GM23338 (cell line): ENCODE measurements at regions not wholly inside any gene's neighbourhood (a gene's known extent, or its start where the extent isn't known, plus 50 kb on each side); places are given as distances from the start of the nearest gene placed in this dataset.

Source experiments
- ATAC-seq: fragments of 200-7000 bp; cut with Tn5 transposase; 3 replicates; pipeline ENCODE4 v1.9.1; 2020
- DNase-seq: peaks from one replicate; pipeline ENCODE4 v3.0.0-alpha.2; 2015; ENCODE audit warnings: low spot score
- H2AFZ ChIP-seq: fragments of 200-600 bp; sonication (generic); 2 replicates; pipeline ENCODE4 v1.8.0; 2016; ENCODE audit warnings: antibody characterized with exemption, mild to moderate bottlenecking, moderate library complexity
- H3F3A ChIP-seq: fragments of 200-600 bp; sonication (generic); replicated peaks from 2 replicates; pipeline ENCODE4 v1.8.0; 2017; ENCODE audit warnings: antibody characterized with exemption, mixed run types, low read depth
- H3K27ac ChIP-seq: fragments of 200-600 bp; sonication (generic); 2 replicates; pipeline ENCODE4 v1.6.1; 2016; ENCODE audit warnings: low read depth
- H3K27me3 ChIP-seq: fragments of 200-600 bp; sonication (generic); 2 replicates; pipeline ENCODE4 v1.8.0; 2016; ENCODE audit warnings: mild to moderate bottlenecking, mixed run types, moderate library complexity; ENCODE audit not compliant: insufficient read depth
- H3K36me3 ChIP-seq: fragments of 200-600 bp; sonication (generic); 2 replicates; pipeline ENCODE4 v1.8.0; 2016; ENCODE audit warnings: mild to moderate bottlenecking; ENCODE audit not compliant: insufficient read depth
- H3K4me1 ChIP-seq: fragments of 200-600 bp; sonication (generic); 2 replicates; pipeline ENCODE4 v1.8.0; 2016; ENCODE audit warnings: mild to moderate bottlenecking, moderate library complexity; ENCODE audit not compliant: insufficient read depth
- H3K4me2 ChIP-seq: fragments of 200-600 bp; sonication (generic); 2 replicates; pipeline ENCODE4 v1.7.1; 2017; ENCODE audit warnings: mixed run types
- H3K4me3 ChIP-seq: fragments of 200-600 bp; sonication (generic); 2 replicates; pipeline ENCODE4 v1.6.1; 2016; ENCODE audit warnings: mixed run types
- H3K79me2 ChIP-seq: fragments of 200-600 bp; sonication (generic); replicated peaks from 2 replicates; pipeline ENCODE4 v1.8.0; 2017; ENCODE audit warnings: mild to moderate bottlenecking; ENCODE audit not compliant: insufficient read depth
- H3K9me2 ChIP-seq: fragments of 200-600 bp; sonication (generic); 2 replicates; pipeline ENCODE4 v1.8.0; 2017; ENCODE audit not compliant: insufficient read depth
- H4K20me1 ChIP-seq: fragments of 200-600 bp; sonication (generic); replicated peaks from 2 replicates; pipeline ENCODE4 v1.8.0; 2017; ENCODE audit warnings: mild to moderate bottlenecking; ENCODE audit not compliant: insufficient read depth
- H3K27ac Mint-ChIP-seq: 2 replicates; pipeline ENCODE4 v1.8.0; 2020; ENCODE audit warnings: inconsistent platforms, mild to moderate bottlenecking, moderate library complexity, mixed read lengths
- H3K27me3 Mint-ChIP-seq: 3 replicates; pipeline ENCODE4 v1.8.0; 2022; ENCODE audit warnings: low read depth, mild to moderate bottlenecking, moderate library complexity, mixed read lengths, inconsistent platforms; ENCODE audit not compliant: insufficient read depth, poor library complexity
- H3K36me3 Mint-ChIP-seq: 3 replicates; pipeline ENCODE4 v1.8.0; 2021; ENCODE audit warnings: low read depth, mild to moderate bottlenecking, inconsistent platforms, moderate library complexity, mixed read lengths
- H3K4me1 Mint-ChIP-seq: 3 replicates; pipeline ENCODE4 v1.8.0; 2020; ENCODE audit warnings: mild to moderate bottlenecking, inconsistent platforms, mixed read lengths
- H3K4me3 Mint-ChIP-seq: 3 replicates; pipeline ENCODE4 v1.8.0; 2021; ENCODE audit warnings: moderate library complexity, mild to moderate bottlenecking, inconsistent platforms, mixed read lengths
- H3K9me3 Mint-ChIP-seq: 3 replicates; pipeline ENCODE4 v1.8.0; 2020; ENCODE audit warnings: moderate library complexity, mild to moderate bottlenecking, inconsistent platforms, mixed read lengths
- CREB1 ChIP-seq: fragments of 250-450 bp; sonication (Bioruptor Pico); IDR thresholded peaks from 2 replicates; pipeline ENCODE4 v1.5.0; 2020; ENCODE audit warnings: low read depth, mild to moderate bottlenecking, moderate library complexity
- EZH2 ChIP-seq: fragments of 200-600 bp; sonication (generic); IDR thresholded peaks from one replicate; pipeline ENCODE4 v1.8.0; 2017; ENCODE audit warnings: antibody characterized with exemption, mild to moderate bottlenecking, low read depth; ENCODE audit not compliant: unreplicated experiment
- EZH2phosphoT487 ChIP-seq: fragments of 200-600 bp; sonication (generic); IDR thresholded peaks from one replicate; pipeline ENCODE4 v1.8.1; 2018; ENCODE audit warnings: antibody characterized with exemption; ENCODE audit not compliant: unreplicated experiment
- JUNB ChIP-seq: IDR thresholded peaks from one replicate; pipeline ENCODE4 v1.6.1; 2016; ENCODE audit warnings: antibody characterized with exemption; ENCODE audit not compliant: unreplicated experiment
- NANOG ChIP-seq: IDR thresholded peaks from 2 replicates; pipeline ENCODE4 v1.6.1; 2016; ENCODE audit warnings: antibody characterized with exemption, borderline replicate concordance
- STAT1 ChIP-seq: IDR thresholded peaks from one replicate; pipeline ENCODE4 v1.6.1; 2016; ENCODE audit warnings: antibody characterized with exemption; ENCODE audit not compliant: unreplicated experiment
- ZNF114 ChIP-seq: fragments of 250-450 bp; sonication (Bioruptor Pico); IDR thresholded peaks from 2 replicates; pipeline ENCODE4 v1.5.0; 2020; ENCODE audit warnings: mild to moderate bottlenecking, moderate library complexity
- ZNF331 ChIP-seq: fragments of 250-450 bp; sonication (Bioruptor Pico); IDR thresholded peaks from 2 replicates; pipeline ENCODE4 v1.5.0; 2020; ENCODE audit warnings: low read depth, mild to moderate bottlenecking, moderate library complexity
- TF ChIP-seq, protein P1 (sequence below), 2 experiments: fragments of 200-600 bp in 1 of 2; sonication (generic) in 1 of 2; conservative IDR thresholded peaks; 2 replicates each; pipeline versions ENCODE4 v1.5.1 to v1.6.1; 2016 to 2017; ENCODE audit warnings: antibody characterized with exemption in 2 of 2, low read depth in 2 of 2, mild to moderate bottlenecking in 2 of 2, moderate library complexity in 1 of 2
- TF ChIP-seq, protein P2 (sequence below): IDR thresholded peaks from one replicate; pipeline ENCODE4 v1.6.1; 2018; ENCODE audit warnings: antibody characterized with exemption; ENCODE audit not compliant: unreplicated experiment
- TF ChIP-seq, protein P3 (sequence below): fragments of 250-450 bp; sonication (Bioruptor Pico); IDR thresholded peaks from 2 replicates; pipeline ENCODE4 v1.5.0; 2020; ENCODE audit warnings: mild to moderate bottlenecking, moderate library complexity

DNA sequence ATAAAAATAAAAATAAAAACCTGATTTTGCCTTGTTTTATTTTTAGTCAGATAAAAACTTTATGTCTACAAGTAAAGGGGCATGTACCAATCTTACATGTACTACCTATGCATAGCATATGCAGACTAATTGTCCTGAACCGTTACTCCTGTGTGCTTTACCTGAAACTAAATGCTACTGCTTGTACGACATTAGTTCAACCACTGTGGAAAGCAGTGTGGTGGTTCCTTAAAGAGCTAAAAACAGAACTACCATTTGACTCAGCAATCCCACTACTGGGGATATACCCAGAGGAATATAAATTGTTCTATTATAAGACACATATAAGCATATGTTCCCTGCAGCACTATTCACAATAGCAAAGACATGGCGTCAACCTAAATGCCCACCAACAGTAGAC, 426.0 kb upstream of the PMFBP1 start (continued):
- TF ChIP-seq, protein P1, sequence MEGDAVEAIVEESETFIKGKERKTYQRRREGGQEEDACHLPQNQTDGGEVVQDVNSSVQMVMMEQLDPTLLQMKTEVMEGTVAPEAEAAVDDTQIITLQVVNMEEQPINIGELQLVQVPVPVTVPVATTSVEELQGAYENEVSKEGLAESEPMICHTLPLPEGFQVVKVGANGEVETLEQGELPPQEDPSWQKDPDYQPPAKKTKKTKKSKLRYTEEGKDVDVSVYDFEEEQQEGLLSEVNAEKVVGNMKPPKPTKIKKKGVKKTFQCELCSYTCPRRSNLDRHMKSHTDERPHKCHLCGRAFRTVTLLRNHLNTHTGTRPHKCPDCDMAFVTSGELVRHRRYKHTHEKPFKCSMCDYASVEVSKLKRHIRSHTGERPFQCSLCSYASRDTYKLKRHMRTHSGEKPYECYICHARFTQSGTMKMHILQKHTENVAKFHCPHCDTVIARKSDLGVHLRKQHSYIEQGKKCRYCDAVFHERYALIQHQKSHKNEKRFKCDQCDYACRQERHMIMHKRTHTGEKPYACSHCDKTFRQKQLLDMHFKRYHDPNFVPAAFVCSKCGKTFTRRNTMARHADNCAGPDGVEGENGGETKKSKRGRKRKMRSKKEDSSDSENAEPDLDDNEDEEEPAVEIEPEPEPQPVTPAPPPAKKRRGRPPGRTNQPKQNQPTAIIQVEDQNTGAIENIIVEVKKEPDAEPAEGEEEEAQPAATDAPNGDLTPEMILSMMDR (conservative IDR thresholded peaks at IDR 0.05; ENCODE audit: low read depth in 2 of 2): no peak
- TF ChIP-seq ZNF331 (CRISPR knock-in tag): no peak
- TF ChIP-seq, protein P2, sequence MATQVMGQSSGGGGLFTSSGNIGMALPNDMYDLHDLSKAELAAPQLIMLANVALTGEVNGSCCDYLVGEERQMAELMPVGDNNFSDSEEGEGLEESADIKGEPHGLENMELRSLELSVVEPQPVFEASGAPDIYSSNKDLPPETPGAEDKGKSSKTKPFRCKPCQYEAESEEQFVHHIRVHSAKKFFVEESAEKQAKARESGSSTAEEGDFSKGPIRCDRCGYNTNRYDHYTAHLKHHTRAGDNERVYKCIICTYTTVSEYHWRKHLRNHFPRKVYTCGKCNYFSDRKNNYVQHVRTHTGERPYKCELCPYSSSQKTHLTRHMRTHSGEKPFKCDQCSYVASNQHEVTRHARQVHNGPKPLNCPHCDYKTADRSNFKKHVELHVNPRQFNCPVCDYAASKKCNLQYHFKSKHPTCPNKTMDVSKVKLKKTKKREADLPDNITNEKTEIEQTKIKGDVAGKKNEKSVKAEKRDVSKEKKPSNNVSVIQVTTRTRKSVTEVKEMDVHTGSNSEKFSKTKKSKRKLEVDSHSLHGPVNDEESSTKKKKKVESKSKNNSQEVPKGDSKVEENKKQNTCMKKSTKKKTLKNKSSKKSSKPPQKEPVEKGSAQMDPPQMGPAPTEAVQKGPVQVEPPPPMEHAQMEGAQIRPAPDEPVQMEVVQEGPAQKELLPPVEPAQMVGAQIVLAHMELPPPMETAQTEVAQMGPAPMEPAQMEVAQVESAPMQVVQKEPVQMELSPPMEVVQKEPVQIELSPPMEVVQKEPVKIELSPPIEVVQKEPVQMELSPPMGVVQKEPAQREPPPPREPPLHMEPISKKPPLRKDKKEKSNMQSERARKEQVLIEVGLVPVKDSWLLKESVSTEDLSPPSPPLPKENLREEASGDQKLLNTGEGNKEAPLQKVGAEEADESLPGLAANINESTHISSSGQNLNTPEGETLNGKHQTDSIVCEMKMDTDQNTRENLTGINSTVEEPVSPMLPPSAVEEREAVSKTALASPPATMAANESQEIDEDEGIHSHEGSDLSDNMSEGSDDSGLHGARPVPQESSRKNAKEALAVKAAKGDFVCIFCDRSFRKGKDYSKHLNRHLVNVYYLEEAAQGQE: no peak
- TF ChIP-seq STAT1: no peak
- TF ChIP-seq JUNB: no peak
- no peak for TF ChIP-seq EZH2
- TF ChIP-seq ZNF114: no peak
- TF ChIP-seq NANOG: no peak
- no peak for TF ChIP-seq CREB1 (CRISPR knock-in tag)
- TF ChIP-seq EZH2phosphoT487: no peak

DNA sequence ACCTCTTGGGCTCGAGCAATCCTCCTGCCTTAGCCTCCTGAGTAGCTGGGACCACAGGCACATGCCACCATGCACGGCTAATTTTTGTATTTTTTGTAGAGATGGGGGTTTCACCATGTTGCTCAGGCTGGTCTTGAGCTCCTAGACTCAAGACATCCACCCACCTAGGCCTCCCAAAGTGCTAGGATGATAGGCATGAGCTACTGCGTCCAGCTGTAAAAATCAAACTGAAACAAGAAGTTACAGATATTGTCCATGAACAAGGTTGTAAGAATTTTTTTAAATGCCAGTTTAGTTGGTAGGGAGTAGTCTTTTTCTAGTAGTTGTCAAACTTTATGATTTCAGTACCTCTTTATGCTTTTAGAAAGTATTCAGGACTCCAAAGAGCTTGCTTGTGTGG, 424.4 kb upstream of the PMFBP1 start:
- Histone ChIP-seq H3K4me2 (no peak overlapping the region), H3K9me2 (no peaks in the 10 kb centered on the region), H3K27ac (no peak overlapping the region), H2AFZ (no peak overlapping the region), H3K36me3 (no peaks in the 10 kb centered on the region), H3K27me3 (no peaks in the 10 kb centered on the region), H3K4me3 (no peak overlapping the region), H3K79me2 (peaks cover 3% of the 10 kb centered on the region; the same call in 1 of the 2 replicates), H3K4me1 (no peaks in the 10 kb centered on the region; the same call in 1 of the 2 replicates), H4K20me1 (peaks cover 8% of the 10 kb centered on the region), H3F3A (no peaks in the 10 kb centered on the region)
- peaks cover 2% of the 10 kb centered on the region; the same call in 2 of the 3 replicates for H3K9me3 Mint-ChIP-seq
- H3K27me3 Mint-ChIP-seq: no peaks in the 10 kb centered on the region
- no peaks in the 10 kb centered on the region for H3K36me3 Mint-ChIP-seq
- H3K27ac Mint-ChIP-seq: no peak overlapping the region
- H3K4me1 Mint-ChIP-seq: peaks cover 7% of the 10 kb centered on the region; the same call in 2 of the 3 replicates
- H3K4me3 Mint-ChIP-seq: no peak overlapping the region
- DNase-seq: no peak
- ATAC-seq: no peak
- TF ChIP-seq, protein P3, sequence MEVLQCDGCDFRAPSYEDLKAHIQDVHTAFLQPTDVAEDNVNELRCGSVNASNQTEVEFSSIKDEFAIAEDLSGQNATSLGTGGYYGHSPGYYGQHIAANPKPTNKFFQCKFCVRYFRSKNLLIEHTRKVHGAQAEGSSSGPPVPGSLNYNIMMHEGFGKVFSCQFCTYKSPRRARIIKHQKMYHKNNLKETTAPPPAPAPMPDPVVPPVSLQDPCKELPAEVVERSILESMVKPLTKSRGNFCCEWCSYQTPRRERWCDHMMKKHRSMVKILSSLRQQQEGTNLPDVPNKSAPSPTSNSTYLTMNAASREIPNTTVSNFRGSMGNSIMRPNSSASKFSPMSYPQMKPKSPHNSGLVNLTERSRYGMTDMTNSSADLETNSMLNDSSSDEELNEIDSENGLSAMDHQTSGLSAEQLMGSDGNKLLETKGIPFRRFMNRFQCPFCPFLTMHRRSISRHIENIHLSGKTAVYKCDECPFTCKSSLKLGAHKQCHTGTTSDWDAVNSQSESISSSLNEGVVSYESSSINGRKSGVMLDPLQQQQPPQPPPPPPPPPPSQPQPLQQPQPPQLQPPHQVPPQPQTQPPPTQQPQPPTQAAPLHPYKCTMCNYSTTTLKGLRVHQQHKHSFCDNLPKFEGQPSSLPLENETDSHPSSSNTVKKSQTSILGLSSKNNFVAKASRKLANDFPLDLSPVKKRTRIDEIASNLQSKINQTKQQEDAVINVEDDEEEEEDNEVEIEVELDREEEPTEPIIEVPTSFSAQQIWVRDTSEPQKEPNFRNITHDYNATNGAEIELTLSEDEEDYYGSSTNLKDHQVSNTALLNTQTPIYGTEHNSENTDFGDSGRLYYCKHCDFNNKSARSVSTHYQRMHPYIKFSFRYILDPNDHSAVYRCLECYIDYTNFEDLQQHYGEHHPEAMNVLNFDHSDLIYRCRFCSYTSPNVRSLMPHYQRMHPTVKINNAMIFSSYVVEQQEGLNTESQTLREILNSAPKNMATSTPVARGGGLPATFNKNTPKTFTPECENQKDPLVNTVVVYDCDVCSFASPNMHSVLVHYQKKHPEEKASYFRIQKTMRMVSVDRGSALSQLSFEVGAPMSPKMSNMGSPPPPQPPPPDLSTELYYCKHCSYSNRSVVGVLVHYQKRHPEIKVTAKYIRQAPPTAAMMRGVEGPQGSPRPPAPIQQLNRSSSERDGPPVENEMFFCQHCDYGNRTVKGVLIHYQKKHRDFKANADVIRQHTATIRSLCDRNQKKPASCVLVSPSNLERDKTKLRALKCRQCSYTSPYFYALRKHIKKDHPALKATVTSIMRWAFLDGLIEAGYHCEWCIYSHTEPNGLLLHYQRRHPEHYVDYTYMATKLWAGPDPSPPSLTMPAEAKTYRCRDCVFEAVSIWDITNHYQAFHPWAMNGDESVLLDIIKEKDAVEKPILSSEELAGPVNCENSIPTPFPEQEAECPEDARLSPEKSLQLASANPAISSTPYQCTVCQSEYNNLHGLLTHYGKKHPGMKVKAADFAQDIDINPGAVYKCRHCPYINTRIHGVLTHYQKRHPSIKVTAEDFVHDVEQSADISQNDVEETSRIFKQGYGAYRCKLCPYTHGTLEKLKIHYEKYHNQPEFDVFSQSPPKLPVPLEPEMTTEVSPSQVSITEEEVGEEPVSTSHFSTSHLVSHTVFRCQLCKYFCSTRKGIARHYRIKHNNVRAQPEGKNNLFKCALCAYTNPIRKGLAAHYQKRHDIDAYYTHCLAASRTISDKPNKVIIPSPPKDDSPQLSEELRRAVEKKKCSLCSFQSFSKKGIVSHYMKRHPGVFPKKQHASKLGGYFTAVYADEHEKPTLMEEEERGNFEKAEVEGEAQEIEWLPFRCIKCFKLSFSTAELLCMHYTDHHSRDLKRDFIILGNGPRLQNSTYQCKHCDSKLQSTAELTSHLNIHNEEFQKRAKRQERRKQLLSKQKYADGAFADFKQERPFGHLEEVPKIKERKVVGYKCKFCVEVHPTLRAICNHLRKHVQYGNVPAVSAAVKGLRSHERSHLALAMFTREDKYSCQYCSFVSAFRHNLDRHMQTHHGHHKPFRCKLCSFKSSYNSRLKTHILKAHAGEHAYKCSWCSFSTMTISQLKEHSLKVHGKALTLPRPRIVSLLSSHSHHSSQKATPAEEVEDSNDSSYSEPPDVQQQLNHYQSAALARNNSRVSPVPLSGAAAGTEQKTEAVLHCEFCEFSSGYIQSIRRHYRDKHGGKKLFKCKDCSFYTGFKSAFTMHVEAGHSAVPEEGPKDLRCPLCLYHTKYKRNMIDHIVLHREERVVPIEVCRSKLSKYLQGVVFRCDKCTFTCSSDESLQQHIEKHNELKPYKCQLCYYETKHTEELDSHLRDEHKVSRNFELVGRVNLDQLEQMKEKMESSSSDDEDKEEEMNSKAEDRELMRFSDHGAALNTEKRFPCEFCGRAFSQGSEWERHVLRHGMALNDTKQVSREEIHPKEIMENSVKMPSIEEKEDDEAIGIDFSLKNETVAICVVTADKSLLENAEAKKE (CRISPR knock-in tag): no peak
- TF ChIP-seq CREB1 (CRISPR knock-in tag): no peak
- TF ChIP-seq NANOG: no peak
- no peak for TF ChIP-seq JUNB
- no peak for TF ChIP-seq STAT1
- TF ChIP-seq, protein P1 (conservative IDR thresholded peaks at IDR 0.05; ENCODE audit: low read depth in 2 of 2): no peak
- no peak for TF ChIP-seq ZNF114
